ENCODE measurements at regions not wholly inside any gene's neighbourhood (a gene's known extent, or its start where the extent isn't known, plus 50 kb on each side); places are given as distances from the start of the nearest gene placed in this dataset.

DNA sequence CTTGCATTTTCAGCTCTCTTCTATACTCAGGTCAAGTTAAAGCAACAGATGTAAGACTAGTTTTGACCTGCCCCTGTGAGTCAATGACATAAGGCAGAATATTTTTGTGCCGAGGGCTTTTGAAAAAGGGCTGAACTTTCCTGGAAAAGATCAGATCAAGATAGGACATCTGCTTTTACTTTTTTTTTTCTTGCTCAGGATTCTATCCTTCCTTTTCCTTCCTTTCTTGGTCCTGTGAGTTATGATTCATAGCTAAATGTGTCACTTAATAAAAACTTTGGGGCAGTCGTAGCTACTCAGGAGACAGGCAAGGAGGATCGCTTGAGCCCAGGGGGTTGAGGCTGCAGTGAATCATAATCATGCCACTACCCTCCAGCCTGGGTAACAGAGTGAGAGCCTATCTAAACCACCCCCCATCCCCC, 84.3 kb upstream of the BRINP1 start:
- no peak for DNase-seq

DNA sequence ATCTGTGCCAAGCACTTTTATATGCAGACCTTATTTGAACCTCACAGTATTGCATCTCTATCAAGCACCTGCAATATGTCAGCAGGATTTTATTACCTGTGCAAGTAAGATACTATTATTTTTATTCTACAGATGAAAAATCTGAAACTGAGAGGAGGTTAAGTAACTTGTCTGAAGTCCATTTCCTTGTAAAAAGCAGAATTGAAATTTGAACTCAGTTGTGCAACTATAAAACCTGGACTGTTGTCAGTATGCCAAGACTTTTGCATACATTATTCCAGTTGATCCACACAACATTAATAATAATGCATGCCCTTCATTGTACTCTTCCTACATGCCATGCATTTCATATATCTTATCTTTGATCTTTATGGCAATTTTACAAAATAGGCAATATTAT, 82.2 kb upstream of the BRINP1 start:
- TF ChIP-seq CTCF (IDR thresholded peaks at IDR 0.05) = no peak
- no peak for TF ChIP-seq POLR2A (IDR thresholded peaks at IDR 0.05)
- ATAC-seq = peak in 3 of 4 donors; percentile 51 to 66 (median 54)
- Histone ChIP-seq H3K27ac (no peak overlapping the region), H3K36me3 (no peaks in the 10 kb centered on the region), H3K4me1 (peaks cover 0 to 6% (median 0%) of the 10 kb centered on the region in 4 donors), H3K27me3 (no peaks in the 10 kb centered on the region), H3K4me3 (no peak overlapping the region), H3K9me3 (no peaks in the 10 kb centered on the region)
- intact Hi-C loops (cut with DNase I) = no loop called here
- no peak for DNase-seq

More for the DNA sequence above, 84.3 kb upstream of the BRINP1 start:
- no peak for ATAC-seq
- intact Hi-C loops (cut with DNase I) = no loop called here
- TF ChIP-seq CTCF (IDR thresholded peaks at IDR 0.05) (no peak), POLR2A (IDR thresholded peaks at IDR 0.05) (no peak)
- H3K27ac ChIP-seq = no peak overlapping the region
- no peak overlapping the region for H3K4me3 ChIP-seq
- 72% methylated on average over 3 of the region's 3 CpGs for WGBS (ENCODE audit: insufficient coverage, low coverage, low lambda C conversion rate, missing lambda C conversion rate)
- peaks cover 0 to 6% (median 0%) of the 10 kb centered on the region in 4 donors for H3K4me1 ChIP-seq
- no peaks in the 10 kb centered on the region for H3K36me3 ChIP-seq
- no peaks in the 10 kb centered on the region for H3K27me3 ChIP-seq
- H3K9me3 ChIP-seq = no peaks in the 10 kb centered on the region

DNA sequence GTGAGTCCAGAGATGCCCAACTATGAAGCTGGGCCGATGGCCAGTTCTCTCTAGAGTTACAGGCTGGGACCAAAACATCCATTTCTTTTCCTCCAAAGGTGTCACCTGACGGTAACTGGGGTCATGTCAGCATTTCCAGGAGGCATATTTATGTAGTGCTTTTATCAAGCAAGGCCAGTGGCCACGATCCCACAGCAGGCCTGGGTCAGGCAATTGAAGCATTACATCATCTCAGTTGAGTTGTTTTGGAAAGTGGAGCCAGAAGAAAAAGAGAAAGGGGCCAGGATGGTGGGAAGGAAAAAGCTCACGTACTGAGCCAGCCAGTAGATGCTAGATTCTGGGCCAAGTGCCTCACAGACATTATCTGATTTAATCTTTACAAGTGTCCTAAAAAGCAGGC, 73.9 kb upstream of the BRINP1 start:
- 41% methylated on average over 4 of the region's 4 CpGs for WGBS (ENCODE audit: insufficient coverage, low coverage, low lambda C conversion rate, missing lambda C conversion rate)
- no peak for ATAC-seq
- no peaks in the 10 kb centered on the region for H3K27me3 ChIP-seq
- H3K4me1 ChIP-seq = no peaks in the 10 kb centered on the region
- intact Hi-C loops (cut with DNase I) = no loop called here
- H3K4me3 ChIP-seq = no peak overlapping the region
- no peaks in the 10 kb centered on the region for H3K9me3 ChIP-seq
- DNase-seq = no peak
- no peak overlapping the region for H3K27ac ChIP-seq
- TF ChIP-seq POLR2A (IDR thresholded peaks at IDR 0.05) (no peak), CTCF (IDR thresholded peaks at IDR 0.05) (no peak)
- H3K36me3 ChIP-seq = no peaks in the 10 kb centered on the region

DNA sequence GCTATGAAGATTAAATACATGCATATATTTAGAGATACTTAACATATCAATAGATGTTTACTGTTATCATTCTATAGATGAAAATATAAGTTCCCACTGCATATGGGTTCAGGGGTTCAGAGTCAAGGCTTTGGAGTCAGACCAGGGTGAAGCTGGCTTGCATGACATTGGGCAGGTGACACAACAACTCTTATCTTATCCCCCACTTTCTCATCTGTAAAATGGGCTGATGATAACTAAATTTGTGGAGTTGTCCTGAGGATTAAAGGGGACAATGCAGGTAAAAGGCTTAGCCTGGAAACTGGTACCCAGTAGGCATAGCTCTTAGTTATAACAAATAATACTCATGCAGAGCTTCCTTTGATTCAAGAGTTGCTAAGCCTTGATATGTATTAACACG, 72.6 kb upstream of the BRINP1 start:
- H3K27me3 ChIP-seq = no peaks in the 10 kb centered on the region
- H3K36me3 ChIP-seq = no peaks in the 10 kb centered on the region
- intact Hi-C loops (cut with DNase I) = no loop called here
- no peak for ATAC-seq
- no peak overlapping the region for H3K27ac ChIP-seq
- 67% methylated on average over 1 of the region's 1 CpG for WGBS (ENCODE audit: insufficient coverage, low coverage, low lambda C conversion rate, missing lambda C conversion rate)
- TF ChIP-seq POLR2A (IDR thresholded peaks at IDR 0.05) = no peak
- TF ChIP-seq CTCF (IDR thresholded peaks at IDR 0.05) = no peak
- H3K4me3 ChIP-seq = no peak overlapping the region
- H3K9me3 ChIP-seq = no peaks in the 10 kb centered on the region
- peaks cover 0 to under 1% (median 0%) of the 10 kb centered on the region in 4 donors for H3K4me1 ChIP-seq
- no peak for DNase-seq

GRCh38 chr9:119441338-119441737, 72.1 kb upstream of the BRINP1 start:
- ATAC-seq (no peak), DNase-seq (no peak)
- Histone ChIP-seq H3K27ac (no peak overlapping the region), H3K36me3 (no peaks in the 10 kb centered on the region), H3K4me1 (peaks cover 0 to 6% (median 0%) of the 10 kb centered on the region in 4 donors), H3K27me3 (no peaks in the 10 kb centered on the region), H3K4me3 (no peak overlapping the region), H3K9me3 (no peaks in the 10 kb centered on the region)
- WGBS (ENCODE audit: insufficient coverage, low coverage, low lambda C conversion rate, missing lambda C conversion rate) = 28% methylated on average over 2 of the region's 2 CpGs
- TF ChIP-seq CTCF (IDR thresholded peaks at IDR 0.05) (no peak), POLR2A (IDR thresholded peaks at IDR 0.05) (no peak)
- intact Hi-C loops (cut with DNase I) = no loop called here
